ENCODE measurements at regions not wholly inside any gene's neighbourhood (a gene's known extent, or its start where the extent isn't known, plus 50 kb on each side); places are given as distances from the start of the nearest gene placed in this dataset.
"Not testable (repeated sequence)": the region's sequence is repeated elsewhere in the genome, so short reads cannot be mapped to it uniquely, and the experiment has no call there.

DNA sequence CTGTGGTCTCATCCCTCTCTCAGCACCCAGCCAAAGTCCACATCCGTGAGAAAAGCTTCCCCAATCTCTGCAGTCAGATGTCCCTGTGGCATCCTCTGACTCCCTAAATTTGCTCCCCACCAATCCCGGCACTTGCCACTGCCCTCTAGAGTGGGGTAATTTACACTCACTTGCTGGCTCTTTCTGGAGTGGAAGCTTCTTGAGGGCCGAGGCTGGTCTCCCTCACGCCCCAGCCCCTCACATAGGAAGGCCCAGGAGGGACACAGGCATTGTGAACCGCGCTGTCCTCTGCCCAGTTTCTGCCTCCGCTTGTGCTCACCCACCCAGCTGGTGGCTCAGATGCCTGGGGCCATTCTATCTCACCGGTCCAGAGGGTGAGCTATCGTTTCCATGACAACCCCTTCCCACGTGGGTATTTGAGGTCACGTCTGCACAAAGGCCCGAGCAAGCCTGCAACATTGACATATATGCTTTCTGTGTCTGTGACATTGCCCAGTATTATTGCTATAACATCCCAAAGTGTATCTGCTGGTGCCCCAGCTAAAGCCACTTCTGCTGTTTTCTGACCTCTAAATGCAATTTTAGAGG lies 97.3 kb upstream of the CTBP2 start:
- DNase-seq (ENCODE audit: low read depth in 3 of 3, low spot score in 2 of 3), result no peak

DNA sequence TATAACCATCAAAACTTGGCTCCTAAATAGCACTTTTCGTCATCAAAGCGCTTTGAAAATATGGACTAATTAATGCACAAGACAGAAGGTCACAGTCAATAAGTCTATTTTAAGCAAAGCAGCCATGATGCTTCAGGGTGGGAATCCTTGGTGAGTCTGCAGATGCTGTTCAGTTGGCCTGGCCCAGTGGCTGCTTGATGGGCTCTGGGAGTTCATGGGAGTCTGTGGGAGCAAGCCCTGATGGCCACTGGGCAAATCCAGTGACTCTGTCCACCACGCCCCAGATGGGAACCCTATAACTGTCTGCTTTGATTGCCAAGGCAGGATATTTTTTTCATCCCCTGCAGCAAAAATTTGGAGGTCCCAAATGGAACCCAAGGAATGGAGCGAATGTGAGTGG lies 95.7 kb upstream of the CTBP2 start:
- no peak for DNase-seq (ENCODE audit: low read depth in 3 of 3, low spot score in 2 of 3)

DNA sequence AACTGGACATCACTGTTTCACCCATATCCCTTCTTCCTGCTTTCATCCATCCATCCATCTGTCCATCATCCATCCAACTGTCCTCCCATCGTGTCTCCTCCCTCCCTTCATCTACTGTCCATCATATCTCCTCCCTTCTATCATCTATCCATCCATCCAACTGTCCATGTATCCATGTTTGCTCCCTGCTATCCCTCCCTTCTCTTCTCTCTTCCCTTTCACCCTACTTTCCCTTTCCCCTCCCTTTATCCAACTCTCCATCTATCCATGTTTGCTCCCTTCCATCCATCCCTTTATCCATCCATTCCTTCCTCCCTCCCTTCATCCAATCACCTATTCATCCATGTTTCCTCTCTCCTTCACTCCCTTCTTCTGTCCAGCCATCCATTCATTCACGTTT lies 92.6 kb upstream of the CTBP2 start:
- no peak for DNase-seq (ENCODE audit: low read depth in 3 of 3, low spot score in 2 of 3)

DNA sequence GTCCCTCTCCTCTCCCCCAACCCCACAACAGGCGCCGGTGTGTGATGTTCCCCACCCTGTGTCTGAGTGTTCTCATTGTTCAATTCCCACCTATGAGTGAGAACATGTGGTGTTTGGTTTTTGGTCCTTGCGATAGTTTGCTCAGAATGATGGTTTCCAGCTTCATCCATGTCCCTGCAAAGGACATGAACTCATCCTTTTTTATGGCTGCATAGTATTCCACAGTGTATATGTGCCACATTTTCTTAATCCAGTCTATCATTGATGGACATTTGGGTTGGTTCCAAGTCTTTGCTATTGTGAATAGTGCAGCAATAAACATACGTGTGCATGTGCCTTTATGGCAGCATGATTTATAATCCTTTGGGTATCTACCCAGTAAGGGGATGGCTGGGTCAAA lies 90.5 kb upstream of the CTBP2 start:
- DNase-seq (ENCODE audit: low read depth in 3 of 3, low spot score in 2 of 3), result not testable (repeated sequence)

DNA sequence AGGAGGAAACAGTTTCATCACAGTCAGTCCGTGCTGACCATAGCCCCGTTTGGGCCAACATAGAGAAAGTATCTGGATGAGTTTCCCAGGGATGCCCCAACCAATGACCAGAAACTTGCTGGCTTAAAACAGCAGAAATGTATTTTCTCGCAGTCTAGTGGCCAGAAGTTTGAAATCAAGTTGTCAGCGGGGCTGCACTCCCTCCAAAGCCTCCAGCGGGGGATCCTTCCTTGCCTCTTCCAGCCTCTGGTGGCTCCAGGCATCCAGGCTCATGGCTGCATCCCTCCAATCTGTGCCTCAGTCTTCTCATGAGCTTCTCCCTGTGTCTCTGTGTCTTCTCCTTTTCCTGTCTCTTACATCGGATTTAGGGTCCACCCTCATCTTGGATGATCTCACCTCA lies 89.6 kb upstream of the CTBP2 start:
- DNase-seq (ENCODE audit: low read depth in 3 of 3, low spot score in 2 of 3), result no peak

DNA sequence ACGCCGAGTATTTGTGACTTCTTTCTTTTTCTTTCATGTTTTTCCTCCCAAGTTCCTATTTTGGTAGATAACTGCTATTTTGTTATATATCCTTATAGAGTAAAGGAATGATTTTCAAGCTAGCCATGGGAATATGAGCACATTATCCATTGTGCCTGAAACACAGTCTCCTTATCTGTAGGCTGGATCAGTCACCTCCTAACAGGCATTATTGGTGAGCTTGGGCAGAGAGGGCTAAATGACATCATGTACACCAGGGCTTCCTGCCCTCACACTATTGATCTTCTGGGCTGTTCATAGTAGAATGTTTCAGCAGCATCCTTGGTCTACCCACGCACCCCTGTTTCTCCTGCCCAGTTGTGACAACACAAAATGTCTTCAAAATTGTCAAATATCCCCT lies 88.1 kb upstream of the CTBP2 start:
- DNase-seq (ENCODE audit: low read depth in 3 of 3, low spot score in 2 of 3), result no peak

DNA sequence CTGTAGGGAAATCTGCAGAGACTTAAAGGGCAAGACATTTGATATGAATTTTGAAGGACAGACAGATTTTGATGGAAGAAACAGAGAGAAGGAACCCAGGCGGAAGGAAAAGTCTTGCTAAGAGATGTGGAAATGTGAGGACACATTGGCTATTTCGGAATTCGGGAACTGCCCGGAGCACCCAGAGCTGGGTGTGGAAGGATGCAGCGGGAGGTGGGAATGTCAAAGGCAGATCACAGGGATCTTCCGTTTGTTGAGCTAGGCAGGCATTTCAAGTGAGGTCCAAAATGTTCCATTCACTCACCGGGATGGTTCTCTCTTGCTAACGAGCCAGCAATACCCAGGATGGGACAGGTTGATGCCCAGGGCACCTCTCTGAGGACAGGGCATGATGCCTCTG lies 87.2 kb upstream of the CTBP2 start:
- no peak for DNase-seq (ENCODE audit: low read depth in 3 of 3, low spot score in 2 of 3)

DNA sequence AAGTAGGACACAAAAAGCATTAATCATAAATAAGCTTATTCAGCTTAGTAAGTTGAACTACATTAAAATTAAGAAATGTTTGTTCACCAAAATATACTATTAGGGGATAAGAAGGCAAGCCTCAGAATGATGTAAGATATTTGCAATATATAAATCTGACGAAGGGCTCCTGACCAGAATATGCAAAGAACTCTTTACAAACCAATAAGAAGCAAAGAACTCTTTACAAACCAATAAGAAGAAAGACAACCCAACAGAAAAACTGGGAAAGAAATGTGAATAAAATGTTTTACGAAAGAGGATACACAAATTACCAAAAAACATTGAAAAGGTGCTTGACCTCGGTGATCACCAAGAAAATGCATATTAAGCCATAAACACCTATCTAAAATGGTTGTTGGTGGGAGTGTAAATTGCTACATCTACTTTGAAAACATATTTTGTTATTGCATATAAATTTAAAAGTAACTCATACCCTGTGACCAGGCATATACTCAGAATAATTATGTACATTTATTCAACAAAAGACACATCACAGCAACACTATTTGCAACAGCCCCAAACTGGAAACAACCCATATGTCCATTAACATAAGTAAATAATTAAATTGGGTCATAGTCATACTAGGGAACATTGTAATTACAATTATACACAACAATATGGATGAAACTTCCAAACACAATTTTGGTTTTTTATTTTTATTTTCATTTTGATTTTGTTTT lies 83.3 kb upstream of the CTBP2 start:
- DNase-seq (ENCODE audit: low read depth in 3 of 3, low spot score in 2 of 3), result no peak

DNA sequence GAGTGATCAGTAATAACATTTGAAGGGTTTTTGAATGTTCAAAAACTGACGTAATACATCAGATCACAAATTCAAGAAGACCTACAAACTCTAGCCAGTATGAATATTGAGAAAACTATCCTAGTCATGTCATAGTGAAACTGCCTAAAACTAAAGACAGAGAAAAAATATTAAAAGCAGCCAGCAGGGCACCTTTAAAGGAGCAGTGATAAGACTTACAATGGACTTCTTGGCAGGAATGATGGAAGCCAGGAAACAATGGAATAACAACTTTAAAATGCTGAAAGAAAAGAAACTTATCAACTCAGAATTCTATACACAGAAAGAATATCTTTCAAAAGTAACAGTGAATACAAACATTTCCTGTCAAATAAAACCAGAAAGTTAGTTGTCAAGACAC lies 78.3 kb upstream of the CTBP2 start:
- DNase-seq (ENCODE audit: low read depth in 3 of 3, low spot score in 2 of 3), result no peak

DNA sequence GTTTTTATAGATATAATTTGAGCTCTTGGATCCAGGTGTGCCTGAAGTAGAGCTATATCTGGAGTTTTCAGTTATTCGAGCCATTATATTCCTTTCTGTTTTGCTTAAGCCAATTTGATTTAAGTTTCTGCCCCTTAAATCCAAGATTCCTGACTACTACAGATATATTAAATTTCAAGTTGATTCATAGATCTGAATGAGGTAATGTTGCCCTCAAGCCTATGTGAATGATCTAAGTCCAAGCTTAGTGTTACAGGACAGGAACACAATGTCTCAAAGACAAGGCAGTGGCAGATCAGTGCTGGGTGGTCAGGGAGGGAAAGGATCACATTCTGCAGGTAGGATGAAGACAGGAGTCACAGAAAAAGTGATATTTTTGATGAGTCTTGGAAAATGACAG lies 75.7 kb upstream of the CTBP2 start:
- DNase-seq (ENCODE audit: low read depth in 3 of 3, low spot score in 2 of 3), result no peak

DNA sequence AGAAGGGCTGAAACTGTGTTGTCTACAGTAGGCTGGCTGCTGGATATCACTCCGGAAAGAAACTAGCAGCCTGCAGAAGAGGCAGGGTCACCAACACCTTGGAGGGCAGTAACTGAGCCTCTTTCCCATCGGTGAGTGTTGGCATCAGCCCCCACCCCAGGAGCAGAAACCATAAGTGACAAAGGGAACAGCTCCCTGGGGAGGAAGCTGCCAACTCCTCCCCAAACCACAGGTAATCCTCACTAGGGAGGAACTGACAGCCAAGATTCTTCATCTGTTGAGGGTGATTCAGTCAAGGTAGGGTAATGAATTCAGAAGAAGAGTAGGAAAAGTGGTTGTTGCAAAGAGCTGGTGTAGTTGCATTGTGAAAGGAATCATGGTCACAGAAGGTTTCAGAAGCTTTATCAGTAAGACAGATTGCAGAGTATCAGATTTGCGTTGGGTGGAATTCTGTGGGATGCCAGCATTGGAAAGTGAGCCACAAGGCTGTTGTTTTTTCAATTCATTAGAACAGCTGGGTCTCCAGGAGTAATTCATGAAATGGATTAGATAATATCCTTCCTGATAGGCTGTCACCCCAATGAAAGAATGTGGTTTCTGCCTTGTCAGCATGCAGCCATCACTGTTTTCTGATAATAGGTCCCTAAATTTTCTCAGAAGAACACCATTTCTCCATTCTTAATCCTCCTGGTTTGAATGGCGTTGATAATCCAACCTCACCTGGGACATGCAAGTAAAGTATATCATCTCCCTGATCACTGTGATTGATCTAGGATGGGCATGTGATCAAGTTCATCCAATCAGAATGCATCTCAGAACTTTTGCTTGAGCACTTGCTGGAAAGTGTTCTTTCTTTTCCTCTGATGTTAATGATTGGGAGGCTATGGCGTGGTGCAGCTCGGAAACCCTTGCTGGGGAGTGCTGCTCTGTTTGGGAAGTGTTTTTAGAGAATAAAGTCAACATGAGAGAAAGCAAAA lies 75.0 kb upstream of the CTBP2 start:
- DNase-seq (ENCODE audit: low read depth in 3 of 3, low spot score in 2 of 3), result no peak

DNA sequence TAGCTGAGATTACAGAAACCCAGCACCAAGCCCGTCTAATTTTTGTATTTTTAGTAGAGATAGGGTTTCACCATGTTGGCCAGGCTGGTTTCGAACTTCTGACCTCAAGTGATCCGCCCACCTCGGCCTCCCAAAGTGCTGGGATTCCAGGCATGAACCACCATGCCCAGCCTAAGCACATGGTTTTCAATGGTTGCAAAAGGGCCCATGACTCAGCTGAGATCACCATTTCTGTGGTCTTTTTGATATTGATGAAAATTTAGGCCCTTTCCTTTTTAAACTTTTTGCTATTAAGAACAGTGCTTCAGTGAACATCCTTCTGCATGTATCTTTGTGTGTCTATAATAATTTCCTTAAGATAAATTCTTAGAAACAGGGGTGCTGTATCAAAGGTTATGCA lies 74.2 kb upstream of the CTBP2 start:
- DNase-seq (ENCODE audit: low read depth in 3 of 3, low spot score in 2 of 3), result not testable (repeated sequence)

DNA sequence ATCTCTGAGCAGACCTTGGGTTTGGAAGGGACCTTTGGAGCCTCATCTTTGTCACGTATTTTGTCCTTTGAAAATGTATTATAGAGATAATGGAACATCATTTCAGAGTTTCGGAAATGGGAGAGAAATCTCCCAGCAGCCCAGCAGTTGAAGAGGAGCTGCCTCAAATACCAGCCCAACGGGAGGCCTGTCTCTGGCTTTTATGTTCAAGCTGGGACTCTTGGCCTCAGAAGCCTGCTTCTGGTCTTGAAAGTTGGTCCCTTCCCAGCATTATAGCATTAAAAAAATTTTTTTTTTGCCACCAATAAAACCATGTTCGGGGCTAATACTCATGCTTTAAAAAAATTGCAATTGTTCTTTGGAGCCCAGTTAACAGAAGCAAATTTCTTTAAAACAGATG lies 73.4 kb upstream of the CTBP2 start:
- DNase-seq (ENCODE audit: low read depth in 3 of 3, low spot score in 2 of 3), result no peak

DNA sequence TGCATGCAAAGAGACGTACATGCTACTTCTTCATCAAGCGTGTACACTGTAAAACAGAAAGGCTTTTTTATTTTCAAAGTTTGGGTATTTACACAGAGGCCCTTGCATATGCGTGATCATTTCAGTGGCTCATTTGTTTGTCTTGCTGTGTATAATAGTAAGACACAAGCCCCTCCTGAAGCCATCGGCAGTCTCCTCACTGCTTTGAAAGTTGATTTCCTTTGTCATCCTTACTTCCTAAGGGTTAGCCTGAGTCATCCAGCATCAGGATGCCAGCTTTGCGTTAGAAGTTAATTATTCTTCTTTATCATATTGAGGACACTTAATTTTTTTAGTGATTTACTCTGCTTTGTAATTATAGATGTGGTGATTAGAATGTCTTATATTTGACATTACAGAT lies 72.5 kb upstream of the CTBP2 start:
- DNase-seq (ENCODE audit: low read depth in 3 of 3, low spot score in 2 of 3), result no peak

DNA sequence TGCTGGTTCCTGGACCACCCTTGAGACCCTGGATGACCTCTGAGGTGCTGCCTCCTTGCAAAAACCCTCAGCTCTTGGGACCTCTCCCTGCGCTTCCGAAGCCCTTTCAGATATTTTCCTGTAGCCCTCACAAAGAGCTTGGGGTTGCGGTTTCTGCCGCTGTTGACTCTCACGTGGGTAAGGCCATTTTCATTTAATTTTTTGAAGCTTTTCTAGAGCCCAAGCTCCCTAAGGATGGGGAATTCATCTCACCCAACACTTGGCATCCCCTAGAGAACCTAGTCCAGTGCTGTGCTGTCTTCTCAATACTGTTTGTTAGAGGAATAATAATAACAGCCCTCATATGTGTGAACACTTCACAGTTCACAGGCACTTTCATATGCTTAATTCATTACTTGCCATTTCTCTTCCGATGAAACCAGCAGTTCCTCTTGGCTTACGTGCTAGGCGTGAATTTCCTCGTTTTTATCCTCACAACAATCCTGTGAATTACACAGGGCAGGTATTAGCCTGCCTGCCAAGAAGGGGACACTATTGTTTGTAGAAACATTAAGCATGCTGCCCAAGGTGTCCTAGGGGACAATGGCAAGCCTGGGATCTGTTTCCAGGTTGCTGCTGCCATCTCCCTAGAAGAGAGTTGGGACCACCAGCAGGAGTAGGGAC lies 71.6 kb upstream of the CTBP2 start:
- DNase-seq (ENCODE audit: low read depth in 3 of 3, low spot score in 2 of 3), result no peak

DNA sequence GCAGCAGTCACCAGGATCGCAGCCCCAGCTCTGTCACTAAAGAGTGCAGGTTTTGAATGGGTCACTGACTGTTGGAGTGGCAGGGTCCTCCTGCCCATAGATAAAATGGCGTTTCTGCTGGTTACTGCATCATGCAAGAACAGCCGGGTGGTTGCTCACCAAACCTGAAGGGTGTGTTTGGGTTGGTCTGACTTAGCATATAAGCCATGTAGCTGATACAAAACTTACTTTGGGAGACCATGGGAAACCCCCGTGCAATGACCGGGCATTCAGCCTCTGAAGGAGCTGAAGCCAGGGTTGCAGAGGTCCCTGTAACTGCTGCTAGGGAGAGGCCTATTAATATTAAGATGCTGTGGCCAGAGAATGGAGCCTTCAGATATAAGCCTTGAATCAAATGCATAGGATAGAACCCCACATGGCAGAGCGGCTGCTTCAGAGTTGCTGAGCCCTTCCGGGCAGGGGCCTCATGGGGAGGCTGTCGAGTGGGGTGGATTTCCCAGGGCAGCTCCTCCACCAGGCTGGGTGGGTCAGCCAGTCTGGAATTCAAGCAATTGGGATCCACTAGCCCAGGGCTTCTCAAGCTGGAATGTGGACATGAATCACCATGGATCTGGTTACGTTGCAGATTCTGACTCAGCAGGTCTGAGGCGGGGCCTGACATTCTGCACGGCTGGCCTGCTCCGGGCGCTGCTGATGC lies 70.9 kb upstream of the CTBP2 start:
- DNase-seq (ENCODE audit: low read depth in 3 of 3, low spot score in 2 of 3), result no peak

DNA sequence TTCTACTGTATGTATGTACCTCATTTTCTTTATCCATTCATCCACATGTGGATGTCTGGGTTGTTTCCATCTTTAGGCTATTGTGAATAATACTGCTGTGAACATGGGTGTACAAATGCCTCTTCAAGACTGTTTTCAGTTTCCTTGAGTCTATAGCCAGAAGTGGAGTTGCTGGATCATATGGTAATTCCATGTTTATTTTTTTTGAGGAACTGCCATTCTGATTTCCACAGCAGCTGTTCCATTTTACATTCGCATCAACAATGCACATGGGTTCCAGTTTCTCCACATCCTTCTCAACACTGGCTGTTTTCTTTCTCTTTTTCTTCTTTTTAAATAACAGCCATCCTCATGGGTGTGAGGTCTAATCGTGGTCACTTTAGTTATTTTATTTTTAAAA lies 69.9 kb upstream of the CTBP2 start:
- no peak for DNase-seq (ENCODE audit: low read depth in 3 of 3, low spot score in 2 of 3)

DNA sequence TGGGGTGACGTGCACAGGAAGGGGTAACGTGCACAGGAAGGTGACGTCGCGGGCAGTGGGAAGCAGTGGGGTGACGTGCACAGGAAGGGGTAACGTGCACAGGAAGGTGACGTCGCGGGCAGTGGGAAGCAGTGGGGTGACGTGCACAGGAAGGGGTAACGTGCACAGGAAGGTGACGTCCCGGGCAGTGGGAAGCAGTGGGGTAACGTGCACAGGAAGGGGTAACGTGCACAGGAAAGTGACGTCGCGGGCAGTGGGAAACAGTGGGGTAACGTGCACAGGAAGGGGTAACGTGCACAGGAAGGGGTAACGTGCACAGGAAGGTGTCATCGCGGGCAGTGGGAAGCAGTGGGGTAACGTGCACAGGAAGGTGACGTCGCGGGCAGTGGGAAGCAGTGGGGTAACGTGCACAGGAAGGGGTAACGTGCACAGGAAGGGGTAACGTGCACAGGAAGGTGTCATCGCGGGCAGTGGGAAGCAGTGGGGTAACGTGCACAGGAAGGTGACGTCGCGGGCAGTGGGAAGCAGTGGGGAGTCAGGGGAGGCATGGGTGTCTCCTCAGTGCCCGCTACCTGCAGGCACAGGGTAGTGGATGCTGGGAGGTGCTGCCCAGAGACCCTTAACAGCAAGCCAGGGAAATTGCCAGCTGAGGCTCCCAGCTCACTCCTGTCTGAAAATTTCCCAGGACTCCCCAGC lies 68.0 kb upstream of the CTBP2 start:
- DNase-seq (ENCODE audit: low read depth in 3 of 3, low spot score in 2 of 3), result not testable (repeated sequence)

DNA sequence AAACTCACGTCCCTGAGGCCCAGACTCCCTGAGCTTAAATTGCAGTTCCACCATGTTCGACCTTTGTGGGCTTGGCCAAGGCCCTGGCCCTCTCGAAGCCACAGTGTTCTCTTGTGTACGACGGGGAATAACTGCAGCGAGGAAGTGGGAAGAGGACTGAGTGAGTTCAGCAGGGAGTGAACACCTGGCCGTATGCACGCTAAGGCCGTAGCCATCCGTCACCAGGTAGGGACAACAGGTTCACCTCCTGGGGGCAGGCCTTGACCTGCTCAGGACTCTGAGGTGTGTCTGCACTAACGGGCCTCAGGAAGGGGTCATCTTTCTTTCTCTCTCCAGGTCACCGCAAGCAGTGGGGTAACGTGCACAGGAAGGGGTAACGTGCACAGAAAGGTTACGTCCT lies 67.2 kb upstream of the CTBP2 start:
- DNase-seq (ENCODE audit: low read depth in 3 of 3, low spot score in 2 of 3), result no peak

DNA sequence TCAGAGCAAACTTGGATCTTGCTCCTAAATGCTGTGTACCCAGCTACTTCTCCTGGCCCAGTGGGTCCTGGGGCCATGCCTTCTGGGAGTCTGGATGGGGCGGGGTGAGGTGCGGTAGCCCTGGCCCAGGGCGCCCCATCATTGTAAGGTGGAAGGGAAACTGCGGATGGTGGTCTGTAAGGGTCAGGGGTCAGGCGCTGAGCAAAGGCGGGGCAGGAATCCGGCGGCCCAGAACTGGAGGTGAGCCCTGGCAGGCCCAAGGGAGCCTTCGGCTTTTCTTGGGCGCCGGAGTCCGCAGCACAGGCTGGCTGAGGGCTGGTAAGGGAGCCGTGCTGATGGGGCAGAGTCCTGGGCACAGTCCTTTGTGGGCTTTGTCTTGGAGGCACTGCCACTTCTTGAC lies 66.5 kb upstream of the CTBP2 start:
- DNase-seq (ENCODE audit: low read depth in 3 of 3, low spot score in 2 of 3), result no peak

All from right renal cortex interstitium (tissue), 3 donors.